GM10248 (cell line): ENCODE measurements at regions not wholly inside any gene's neighbourhood (a gene's known extent, or its start where the extent isn't known, plus 50 kb on each side); places are given as distances from the start of the nearest gene placed in this dataset.

Source experiments
- CTCF ChIA-PET: fragments of 300-600 bp; sonication (Branson Sonifier 250); formaldehyde crosslinking; extraction: SDS; loops from one replicate; lab custom pipeline; 2021; ENCODE audit warnings: antibody characterized with exemption; lab: Yijun Ruan, JAX
- POLR2A ChIA-PET: fragments of 350-650 bp; sonication (Branson Sonifier 250); formaldehyde crosslinking; extraction: SDS; loops from one replicate; lab custom pipeline; 2020; ENCODE audit warnings: antibody characterized with exemption; lab: Yijun Ruan, JAX
- DNase-seq: peaks from one replicate; pipeline ENCODE4 v3.0.0; 2012; ENCODE audit errors: extremely low spot score
- TF ChIP-seq, protein P1 (sequence below): IDR thresholded peaks from 2 replicates; pipeline ENCODE4 v1.5.1; 2012; ENCODE audit warnings: mild to moderate bottlenecking, low read depth; ENCODE audit errors: extremely low read depth, missing control alignments, control extremely low read depth

DNA sequence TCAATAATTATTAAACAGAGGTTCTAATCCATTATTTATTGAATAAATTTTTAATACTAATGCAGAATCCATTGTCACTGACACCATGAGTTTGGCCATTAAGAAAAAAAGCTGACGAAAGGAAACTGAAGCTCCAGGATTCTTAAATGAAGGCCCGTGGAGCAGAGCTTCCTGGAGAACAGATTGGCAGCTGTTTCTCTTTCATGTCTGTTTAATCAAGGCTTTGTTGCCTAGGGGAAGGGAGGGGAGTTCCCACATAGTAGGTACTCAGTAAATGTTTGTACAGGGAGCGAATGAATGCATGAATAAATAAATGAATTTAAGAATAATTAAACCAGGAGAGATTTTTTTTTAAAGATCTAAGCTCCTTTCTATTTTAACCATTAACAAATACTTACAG is 315.1 kb upstream of the KLHL29 start:
- POLR2A ChIA-PET, result no interaction called here
- DNase-seq, result no peak
- TF ChIP-seq, protein P1, sequence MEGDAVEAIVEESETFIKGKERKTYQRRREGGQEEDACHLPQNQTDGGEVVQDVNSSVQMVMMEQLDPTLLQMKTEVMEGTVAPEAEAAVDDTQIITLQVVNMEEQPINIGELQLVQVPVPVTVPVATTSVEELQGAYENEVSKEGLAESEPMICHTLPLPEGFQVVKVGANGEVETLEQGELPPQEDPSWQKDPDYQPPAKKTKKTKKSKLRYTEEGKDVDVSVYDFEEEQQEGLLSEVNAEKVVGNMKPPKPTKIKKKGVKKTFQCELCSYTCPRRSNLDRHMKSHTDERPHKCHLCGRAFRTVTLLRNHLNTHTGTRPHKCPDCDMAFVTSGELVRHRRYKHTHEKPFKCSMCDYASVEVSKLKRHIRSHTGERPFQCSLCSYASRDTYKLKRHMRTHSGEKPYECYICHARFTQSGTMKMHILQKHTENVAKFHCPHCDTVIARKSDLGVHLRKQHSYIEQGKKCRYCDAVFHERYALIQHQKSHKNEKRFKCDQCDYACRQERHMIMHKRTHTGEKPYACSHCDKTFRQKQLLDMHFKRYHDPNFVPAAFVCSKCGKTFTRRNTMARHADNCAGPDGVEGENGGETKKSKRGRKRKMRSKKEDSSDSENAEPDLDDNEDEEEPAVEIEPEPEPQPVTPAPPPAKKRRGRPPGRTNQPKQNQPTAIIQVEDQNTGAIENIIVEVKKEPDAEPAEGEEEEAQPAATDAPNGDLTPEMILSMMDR, result no peak
- CTCF ChIA-PET, result interaction anchor here (1.1 kb wide), 1 partner anchor 8 kb away, joined by 3 read pairs; no protein-coding TSS in a partner anchor

- ChIA-PET POLR2A (no interaction called here), CTCF (no interaction called here)
- no peak for DNase-seq
- TF ChIP-seq, protein P1, result no peak
Measured at GRCh38 chr2:23073056-23073455, 311.9 kb upstream of the KLHL29 start.

DNA sequence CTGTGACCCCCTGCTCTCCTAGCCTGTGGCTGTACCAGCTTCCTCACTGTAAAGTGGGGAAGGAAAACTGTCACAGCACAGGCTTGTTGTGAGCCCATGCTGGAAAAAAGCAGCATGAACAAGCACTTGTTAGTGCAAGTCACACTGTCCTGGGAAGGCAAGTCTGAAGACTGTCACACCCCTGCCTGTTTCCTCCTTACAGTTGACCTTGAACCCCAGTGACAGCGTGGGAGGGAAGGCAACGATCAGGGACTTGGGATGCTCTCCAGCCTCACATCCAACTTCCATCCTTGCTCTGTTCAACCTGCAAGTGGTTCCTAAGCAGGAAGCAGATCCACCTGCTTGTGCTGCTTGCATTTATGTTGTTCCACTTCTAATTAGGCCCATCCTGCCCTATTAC is 311.3 kb upstream of the KLHL29 start:
- no peak for DNase-seq
- TF ChIP-seq, protein P1, result no peak
- CTCF ChIA-PET, result no interaction called here
- POLR2A ChIA-PET, result no interaction called here

DNA sequence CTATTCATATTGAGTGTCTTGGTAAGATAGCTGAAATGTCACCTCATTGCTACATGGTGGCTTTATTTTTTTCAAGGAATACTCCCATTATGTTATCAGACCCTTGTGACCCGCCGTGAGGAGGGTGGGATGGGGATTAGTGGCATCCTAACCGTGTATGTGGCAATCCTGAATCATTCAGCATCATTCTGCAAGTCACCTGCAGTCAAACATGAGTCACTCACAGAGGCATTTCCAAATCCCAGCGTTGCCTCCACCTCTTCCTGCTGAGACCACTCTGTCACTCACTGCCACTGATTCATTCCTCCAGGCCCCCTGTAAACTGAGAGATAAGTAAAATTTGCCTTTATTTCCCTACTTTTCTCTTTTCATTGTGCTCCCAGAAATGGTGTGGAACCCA is 307.4 kb upstream of the KLHL29 start:
- POLR2A ChIA-PET, result no interaction called here
- no peak for DNase-seq
- TF ChIP-seq, protein P1, result no peak
- CTCF ChIA-PET, result interaction anchor here (1.6 kb wide), 1 partner anchor 11 kb away, joined by 4 read pairs; no protein-coding TSS in a partner anchor

- ChIA-PET CTCF (interaction anchor here (0.7 to 0.8 kb wide), 2 partner anchors 15 to 17 kb away, joined by 3 read pairs; no protein-coding TSS in a partner anchor), POLR2A (no interaction called here)
- TF ChIP-seq, protein P1, result no peak
- no peak for DNase-seq
Measured at GRCh38 chr2:23078784-23079434, 306.1 kb upstream of the KLHL29 start.

DNA sequence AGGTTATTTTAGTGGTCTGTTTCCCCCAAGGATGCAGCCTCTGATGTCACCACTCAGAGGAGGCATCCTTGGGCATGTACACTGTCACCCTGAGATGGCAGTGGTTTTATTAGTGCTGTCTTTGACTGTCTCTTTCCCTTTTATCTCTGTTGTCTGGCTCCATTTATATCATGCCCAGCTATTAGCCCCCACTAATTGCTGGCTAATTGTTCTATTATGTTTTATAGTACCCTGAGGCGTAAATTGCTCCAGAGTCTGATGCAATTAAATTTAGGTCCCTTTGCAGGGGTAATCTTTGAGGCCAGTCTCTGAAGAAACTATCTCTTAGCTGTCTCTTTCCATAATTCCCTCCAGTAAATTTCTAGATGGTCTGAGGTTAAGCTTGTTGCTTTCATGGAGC is 301.0 kb upstream of the KLHL29 start:
- TF ChIP-seq, protein P1, result no peak
- ChIA-PET CTCF (no interaction called here), POLR2A (no interaction called here)
- no peak for DNase-seq
